ENCODE measurements at regions not wholly inside any gene's neighbourhood (a gene's known extent, or its start where the extent isn't known, plus 50 kb on each side); places are given as distances from the start of the nearest gene placed in this dataset.

- TF ChIP-seq ZBTB40 (IDR thresholded peaks at IDR 0.05; ENCODE audit: borderline replicate concordance): no peak
- TF ChIP-seq POLR2AphosphoS2 (IDR thresholded peaks at IDR 0.05; ENCODE audit: low read depth, low read length): no peak
Measured at GRCh38 chr12:22893878-22894277, 268.9 kb downstream of the ETNK1 start (continued).

GRCh38 chr12:22899184-22899583 lies 274.2 kb downstream of the ETNK1 start:
- SMC1A ChIA-PET (ENCODE audit: uncharacterized antibody, unreplicated experiment): no interaction called here
- BruUV-seq (replicated peaks): no TSS peak
- no peaks in the 10 kb centered on the region for H3K36me3 ChIP-seq (ENCODE audit: control insufficient read depth in 2 of 2, insufficient read depth in 2 of 2, low read length in 1 of 2)
- POLR2A ChIA-PET: no interaction called here
- H2AFZ ChIP-seq (ENCODE audit: control insufficient read depth, low read depth, low read length): no peak overlapping the region
- H3K27me3 ChIP-seq (replicated peaks in 1 of 2; ENCODE audit: control insufficient read depth in 2 of 2, insufficient read depth in 2 of 2, low read length in 1 of 2): no peaks in the 10 kb centered on the region
- H4K20me1 ChIP-seq (ENCODE audit: control insufficient read depth, insufficient read depth): no peaks in the 10 kb centered on the region
- TF ChIP-seq ASH2L (IDR thresholded peaks at IDR 0.05; ENCODE audit: borderline replicate concordance, low read depth) (no peak), HDAC6 (IDR thresholded peaks at IDR 0.05; ENCODE audit: unreplicated experiment) (no peak), ZNF622 (IDR thresholded peaks at IDR 0.05) (no peak), RFX5 (IDR thresholded peaks at IDR 0.05; ENCODE audit: low read depth, low read length) (no peak), BRCA1 (IDR thresholded peaks at IDR 0.05; ENCODE audit: low read depth, low read length) (no peak), MXI1 (IDR thresholded peaks at IDR 0.05; ENCODE audit: low read depth, low read length) (no peak), KDM1A (IDR thresholded peaks at IDR 0.05; ENCODE audit: borderline replicate concordance) (no peak), PML (IDR thresholded peaks at IDR 0.05; ENCODE audit: low read length) (no peak)
- FAIRE-seq (no peak), ATAC-seq (no peak), DNase-seq (ENCODE audit: low read depth, low spot score) (no peak)
- CTCF ChIA-PET: no interaction called here
- H3K4me2 ChIP-seq (ENCODE audit: control insufficient read depth, insufficient read depth): no peak overlapping the region
- H3K9ac ChIP-seq (ENCODE audit: control insufficient read depth, insufficient read depth, low read length): no peak overlapping the region
- H3K4me1 ChIP-seq (ENCODE audit: control insufficient read depth, insufficient read depth, low read length): no peaks in the 10 kb centered on the region
- RAD21 ChIA-PET (ENCODE audit: unreplicated experiment): no interaction called here
- 25% methylated on average over 4 of the region's 4 CpGs for WGBS (ENCODE audit: insufficient coverage, insufficient replicate concordance, low lambda C conversion rate, missing lambda C conversion rate)
- no peak overlapping the region for H3K27ac ChIP-seq (ENCODE audit: control insufficient read depth, insufficient read depth)
- H3K4me3 ChIP-seq: no peak overlapping the region
- H3K9me3 ChIP-seq (replicated peaks; ENCODE audit: control insufficient read depth, insufficient read depth, low read length): no peaks in the 10 kb centered on the region
- in situ Hi-C loops (cut with MboI) (no loop called here), intact Hi-C loops (cut with micrococcal nuclease; ENCODE audit: unreplicated experiment) (no loop called here)
- H3K79me2 ChIP-seq (ENCODE audit: control insufficient read depth, insufficient read depth, low read length): no peaks in the 10 kb centered on the region
